GM12874 (cell line): ENCODE measurements at regions not wholly inside any gene's neighbourhood (a gene's known extent, or its start where the extent isn't known, plus 50 kb on each side); places are given as distances from the start of the nearest gene placed in this dataset.

Experiments
- TF ChIP-seq, protein P1 (sequence below): IDR thresholded peaks from 2 replicates; pipeline ENCODE4 v1.5.1; 2011; ENCODE audit warnings: low read depth, mild to moderate bottlenecking, control low read depth, low read length, moderate library complexity; ENCODE audit not compliant: insufficient read depth

- TF ChIP-seq, protein P1, sequence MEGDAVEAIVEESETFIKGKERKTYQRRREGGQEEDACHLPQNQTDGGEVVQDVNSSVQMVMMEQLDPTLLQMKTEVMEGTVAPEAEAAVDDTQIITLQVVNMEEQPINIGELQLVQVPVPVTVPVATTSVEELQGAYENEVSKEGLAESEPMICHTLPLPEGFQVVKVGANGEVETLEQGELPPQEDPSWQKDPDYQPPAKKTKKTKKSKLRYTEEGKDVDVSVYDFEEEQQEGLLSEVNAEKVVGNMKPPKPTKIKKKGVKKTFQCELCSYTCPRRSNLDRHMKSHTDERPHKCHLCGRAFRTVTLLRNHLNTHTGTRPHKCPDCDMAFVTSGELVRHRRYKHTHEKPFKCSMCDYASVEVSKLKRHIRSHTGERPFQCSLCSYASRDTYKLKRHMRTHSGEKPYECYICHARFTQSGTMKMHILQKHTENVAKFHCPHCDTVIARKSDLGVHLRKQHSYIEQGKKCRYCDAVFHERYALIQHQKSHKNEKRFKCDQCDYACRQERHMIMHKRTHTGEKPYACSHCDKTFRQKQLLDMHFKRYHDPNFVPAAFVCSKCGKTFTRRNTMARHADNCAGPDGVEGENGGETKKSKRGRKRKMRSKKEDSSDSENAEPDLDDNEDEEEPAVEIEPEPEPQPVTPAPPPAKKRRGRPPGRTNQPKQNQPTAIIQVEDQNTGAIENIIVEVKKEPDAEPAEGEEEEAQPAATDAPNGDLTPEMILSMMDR, result no peak
Observed at GRCh38 chr16:35909351-35909954, 2450.0 kb downstream of the TP53TG3F start.

- TF ChIP-seq, protein P1, result no peak
Observed at GRCh38 chr16:35910409-35910808, 2451.0 kb downstream of the TP53TG3F start.

GRCh38 chr16:35911899-35912298, 2452.5 kb downstream of the TP53TG3F start:
- TF ChIP-seq, protein P1, result no peak

DNA sequence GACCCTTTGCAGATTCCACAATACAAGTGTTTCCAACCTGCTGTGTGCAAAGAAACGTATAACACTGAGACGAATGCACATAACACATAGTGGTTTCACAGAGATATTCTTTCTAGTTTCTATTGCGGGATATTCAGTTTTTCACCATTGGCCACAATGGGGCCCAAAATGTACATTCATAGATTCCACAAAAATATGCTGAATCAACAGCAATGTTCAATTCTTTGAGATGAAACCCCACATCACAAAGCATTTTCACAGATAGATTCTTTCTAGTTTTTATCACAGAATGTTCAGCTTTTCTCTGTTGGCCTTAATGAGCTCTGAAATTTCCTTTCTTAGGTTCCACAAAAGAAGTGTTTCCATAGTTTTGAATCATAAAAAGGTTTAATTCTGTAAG, 2472.3 kb downstream of the TP53TG3F start:
- TF ChIP-seq, protein P1, result no peak
